ENCODE measurements at regions not wholly inside any gene's neighbourhood (a gene's known extent, or its start where the extent isn't known, plus 50 kb on each side); places are given as distances from the start of the nearest gene placed in this dataset.

DNA sequence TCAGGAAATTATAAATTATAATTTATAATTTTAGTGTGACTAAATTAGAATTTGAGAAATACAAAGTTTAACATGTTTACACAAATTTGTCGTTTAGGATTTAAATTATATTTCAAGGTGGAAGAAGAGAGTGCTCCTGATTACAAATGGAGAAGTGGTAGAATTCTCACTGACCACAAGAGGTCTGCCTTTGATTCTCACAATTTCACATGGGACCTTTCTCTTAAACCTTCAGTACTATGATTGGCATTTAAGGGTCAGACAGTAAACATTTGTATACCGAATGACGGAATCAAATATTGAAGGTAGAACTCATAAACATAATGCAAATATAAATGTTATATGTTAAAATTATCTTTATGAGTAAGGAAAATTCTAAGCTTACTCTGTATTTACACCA is 171.7 kb downstream of the SLIT2 start:
- peak in 1 of 6 experiments; percentile 12 for TF ChIP-seq CTCF (IDR thresholded peaks at IDR 0.05)
- TF ChIP-seq POLR2A (IDR thresholded peaks at IDR 0.05) = no peak
